ENCODE measurements at regions not wholly inside any gene's neighbourhood (a gene's known extent, or its start where the extent isn't known, plus 50 kb on each side); places are given as distances from the start of the nearest gene placed in this dataset.

GRCh38 chr4:169342906-169343564 is 72.3 kb upstream of the SH3RF1 start:
- DNase-seq (ENCODE audit: low read depth in 2 of 2) = peak in 1 of 2 donors; percentile 10
- TF ChIP-seq CTCF (IDR thresholded peaks at IDR 0.05; ENCODE audit: low read depth, low read length) = no peak
- no peak overlapping the region for H3K4me3 ChIP-seq (replicated peaks in 1 of 2; ENCODE audit: low read depth in 2 of 2, low read length in 2 of 2)

- no peak for DNase-seq (ENCODE audit: low read depth in 2 of 2)
- no peak for TF ChIP-seq CTCF (IDR thresholded peaks at IDR 0.05; ENCODE audit: low read depth, low read length)
- H3K4me3 ChIP-seq (replicated peaks in 1 of 2; ENCODE audit: low read depth in 2 of 2, low read length in 2 of 2) = no peak overlapping the region
Measured at GRCh38 chr4:169342159-169342860, 71.6 kb upstream of the SH3RF1 start.

GRCh38 chr4:169341490-169341889 is 70.7 kb upstream of the SH3RF1 start:
- H3K4me3 ChIP-seq (replicated peaks in 1 of 2; ENCODE audit: low read depth in 2 of 2, low read length in 2 of 2) = no peak overlapping the region
- no peak for TF ChIP-seq CTCF (IDR thresholded peaks at IDR 0.05; ENCODE audit: low read depth, low read length)
- peak; percentile 10 to 52 for DNase-seq (ENCODE audit: low read depth in 2 of 2)

- no peak for TF ChIP-seq CTCF (IDR thresholded peaks at IDR 0.05; ENCODE audit: low read depth, low read length)
- no peak for DNase-seq (ENCODE audit: low read depth in 2 of 2)
- H3K4me3 ChIP-seq (replicated peaks in 1 of 2; ENCODE audit: low read depth in 2 of 2, low read length in 2 of 2) = no peak overlapping the region
Measured at GRCh38 chr4:169340834-169341233, 70.1 kb upstream of the SH3RF1 start.

- no peak overlapping the region for H3K4me3 ChIP-seq (replicated peaks in 1 of 2; ENCODE audit: low read depth in 2 of 2, low read length in 2 of 2)
- no peak for TF ChIP-seq CTCF (IDR thresholded peaks at IDR 0.05; ENCODE audit: low read depth, low read length)
- peak in 1 of 2 donors; percentile 36 for DNase-seq (ENCODE audit: low read depth in 2 of 2)
Measured at GRCh38 chr4:169338241-169338640, 67.5 kb upstream of the SH3RF1 start.

- DNase-seq (ENCODE audit: low read depth in 2 of 2) = peak; percentile 91 to 94
- no peak overlapping the region for H3K4me3 ChIP-seq (replicated peaks in 1 of 2; ENCODE audit: low read depth in 2 of 2, low read length in 2 of 2)
Measured at GRCh38 chr4:169337510-169337909, 66.8 kb upstream of the SH3RF1 start.

More at GRCh38 chr4:169337510-169337909, 66.8 kb upstream of the SH3RF1 start:
- TF ChIP-seq CTCF (IDR thresholded peaks at IDR 0.05; ENCODE audit: low read depth, low read length) = no peak

Measured in cardiac fibroblast (primary cell).